HAP-1 (cell line): ENCODE measurements at regions not wholly inside any gene's neighbourhood (a gene's known extent, or its start where the extent isn't known, plus 50 kb on each side); places are given as distances from the start of the nearest gene placed in this dataset.
"Not testable (repeated sequence)": the region's sequence is repeated elsewhere in the genome, so short reads cannot be mapped to it uniquely, and the experiment has no call there.

ENCODE experiments used
- DNase-seq, 2 experiments: peaks; one replicate each; pipeline ENCODE4 v3.0.0-alpha.2; 2016 to 2020; ENCODE audit warnings: low spot score in 2 of 2
- H3K27me3 ChIP-seq: fragments of 250-450 bp; sonication (Bioruptor Pico); 2 replicates; pipeline ENCODE4 v1.5.1; 2020; ENCODE audit warnings: low read depth, mild to moderate bottlenecking, moderate library complexity
- H3K36me3 ChIP-seq: fragments of 250-450 bp; sonication (Bioruptor Pico); replicated peaks from 2 replicates; pipeline ENCODE4 v1.5.1; 2020; ENCODE audit warnings: mild to moderate bottlenecking
- H3K4me1 ChIP-seq: fragments of 250-450 bp; sonication (Bioruptor Pico); 2 replicates; pipeline ENCODE4 v1.5.1; 2020; ENCODE audit warnings: mild to moderate bottlenecking
- H3K4me3 ChIP-seq: fragments of 250-450 bp; sonication (Bioruptor Pico); 2 replicates; pipeline ENCODE4 v1.5.1; 2020; ENCODE audit warnings: mild to moderate bottlenecking, moderate library complexity
- H3K9me3 ChIP-seq: fragments of 250-450 bp; sonication (Bioruptor Pico); 2 replicates; pipeline ENCODE4 v1.5.1; 2020; ENCODE audit warnings: mild to moderate bottlenecking, moderate library complexity
- in situ Hi-C: fragments of 300-500 bp; cut with MboI; formaldehyde crosslinking; loops from 3 replicates; pipeline ENCODE4 v1.14.3; 2020; ENCODE audit warnings: low sequenced_read_pairs, inconsistent platforms, mixed read lengths

GRCh38 chrX:28472926-28473325, 114.3 kb upstream of the IL1RAPL1 start:
- in situ Hi-C loops = no loop called here
- H3K36me3 ChIP-seq = no peaks in the 10 kb centered on the region
- peaks cover 3% of the 10 kb centered on the region for H3K4me1 ChIP-seq
- H3K4me3 ChIP-seq = no peak overlapping the region
- H3K9me3 ChIP-seq = no peaks in the 10 kb centered on the region
- no peak for DNase-seq
- no peaks in the 10 kb centered on the region for H3K27me3 ChIP-seq

- H3K9me3 ChIP-seq = no peaks in the 10 kb centered on the region
- no peak overlapping the region for H3K4me3 ChIP-seq
- no peak for DNase-seq
- H3K27me3 ChIP-seq = 0 out of 2 replicates have a peak, but pooled peaks cover 2% of the 10 kb centered on the region
- H3K4me1 ChIP-seq = no peaks in the 10 kb centered on the region
- no peaks in the 10 kb centered on the region for H3K36me3 ChIP-seq
- in situ Hi-C loops = no loop called here
These were observed 99.4 kb upstream of the IL1RAPL1 start for GRCh38 chrX:28487818-28488217.

GRCh38 chrX:28491322-28491721, 95.9 kb upstream of the IL1RAPL1 start:
- Histone ChIP-seq H3K4me3 (no peak overlapping the region), H3K36me3 (no peaks in the 10 kb centered on the region), H3K4me1 (no peaks in the 10 kb centered on the region), H3K27me3 (0 out of 2 replicates have a peak, but pooled peaks cover 2% of the 10 kb centered on the region), H3K9me3 (0 out of 2 replicates have a peak, but pooled peaks cover 2% of the 10 kb centered on the region)
- DNase-seq = no peak
- in situ Hi-C loops = no loop called here

- no peak overlapping the region for H3K4me3 ChIP-seq
- in situ Hi-C loops = no loop called here
- 0 out of 2 replicates have a peak, but pooled peaks cover 2% of the 10 kb centered on the region for H3K27me3 ChIP-seq
- no peaks in the 10 kb centered on the region for H3K4me1 ChIP-seq
- no peaks in the 10 kb centered on the region for H3K36me3 ChIP-seq
- 0 out of 2 replicates have a peak, but pooled peaks cover 2% of the 10 kb centered on the region for H3K9me3 ChIP-seq
- no peak for DNase-seq
These were observed 95.3 kb upstream of the IL1RAPL1 start for GRCh38 chrX:28491941-28492340.

GRCh38 chrX:28498658-28499057, 88.6 kb upstream of the IL1RAPL1 start:
- Histone ChIP-seq H3K9me3 (no peaks in the 10 kb centered on the region), H3K36me3 (no peaks in the 10 kb centered on the region), H3K4me1 (peaks cover 11% of the 10 kb centered on the region), H3K4me3 (no peak overlapping the region), H3K27me3 (no peaks in the 10 kb centered on the region)
- in situ Hi-C loops = no loop called here
- DNase-seq = peak; percentile 46 to 89

- H3K36me3 ChIP-seq, H3K4me3 ChIP-seq, in situ Hi-C loops, H3K9me3 ChIP-seq, H3K27me3 ChIP-seq: not testable (repeated sequence)
- peak in 1 of 2 experiments; percentile 10 for DNase-seq
- H3K4me1 ChIP-seq = peaks cover 18% of the 10 kb centered on the region
These were observed 84.6 kb upstream of the IL1RAPL1 start for GRCh38 chrX:28502667-28503066.

GRCh38 chrX:28507650-28508049, 79.6 kb upstream of the IL1RAPL1 start:
- H3K9me3 ChIP-seq, H3K4me3 ChIP-seq, in situ Hi-C loops, H3K27me3 ChIP-seq, H3K36me3 ChIP-seq: not testable (repeated sequence)
- peak; percentile 72 to 97 for DNase-seq
- H3K4me1 ChIP-seq = peaks cover 11% of the 10 kb centered on the region

- no peaks in the 10 kb centered on the region for H3K27me3 ChIP-seq
- no peaks in the 10 kb centered on the region for H3K4me1 ChIP-seq
- no peaks in the 10 kb centered on the region for H3K9me3 ChIP-seq
- in situ Hi-C loops = no loop called here
- no peak for DNase-seq
- no peaks in the 10 kb centered on the region for H3K36me3 ChIP-seq
- H3K4me3 ChIP-seq = no peak overlapping the region
These were observed 66.5 kb upstream of the IL1RAPL1 start for GRCh38 chrX:28520786-28521185.

- DNase-seq, H3K36me3 ChIP-seq, H3K4me1 ChIP-seq, H3K9me3 ChIP-seq, in situ Hi-C loops, H3K4me3 ChIP-seq, H3K27me3 ChIP-seq: not testable (repeated sequence)
These were observed 58.9 kb upstream of the IL1RAPL1 start for GRCh38 chrX:28528354-28528753.
